ENCODE measurements at regions not wholly inside any gene's neighbourhood (a gene's known extent, or its start where the extent isn't known, plus 50 kb on each side); places are given as distances from the start of the nearest gene placed in this dataset.

DNA sequence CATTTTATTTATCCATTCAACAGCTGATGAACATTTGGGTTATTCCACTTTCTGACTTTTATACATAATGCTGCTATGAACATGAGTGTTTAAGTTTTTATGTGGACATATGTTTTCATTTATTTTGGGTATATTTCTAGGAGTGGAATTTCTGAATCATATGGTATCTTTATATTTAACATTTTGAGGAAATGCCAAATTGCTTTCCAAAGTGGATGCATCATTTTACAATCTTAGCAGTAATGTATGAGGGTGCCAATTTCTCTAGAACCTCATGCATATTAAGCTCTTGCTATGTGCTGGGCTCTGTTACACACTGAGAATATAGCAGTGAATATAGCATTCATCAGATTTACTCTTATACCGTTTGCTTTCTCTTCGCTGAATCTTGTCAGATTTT, 983.7 kb downstream of the STIM2 start:
- H3K4me3 ChIP-seq (ENCODE audit: low read length) = no peak overlapping the region
- H3K79me2 ChIP-seq (ENCODE audit: low read length) = no peaks in the 10 kb centered on the region
- H3K9ac ChIP-seq (ENCODE audit: low read length) = no peak overlapping the region
- no peak overlapping the region for H2AFZ ChIP-seq (ENCODE audit: low read length)
- peaks cover 37% of the 10 kb centered on the region for H3K9me3 ChIP-seq (ENCODE audit: low read length)
- DNase-seq = no peak
- H3K4me1 ChIP-seq (ENCODE audit: low read length) = no peaks in the 10 kb centered on the region
- no peaks in the 10 kb centered on the region for H4K20me1 ChIP-seq (ENCODE audit: insufficient read depth, low read depth, low read length)
- H3K36me3 ChIP-seq (ENCODE audit: insufficient read depth, low read length) = no peaks in the 10 kb centered on the region
- H3K27ac ChIP-seq (ENCODE audit: low read length) = no peak overlapping the region
- H3K4me2 ChIP-seq (ENCODE audit: low read depth, low read length, poor library complexity, severe bottlenecking) = no peak overlapping the region
- no peaks in the 10 kb centered on the region for H3K9me2 ChIP-seq (replicated peaks; ENCODE audit: insufficient read depth, low read length)
- no peaks in the 10 kb centered on the region for H3K27me3 ChIP-seq (ENCODE audit: low read length)

DNA sequence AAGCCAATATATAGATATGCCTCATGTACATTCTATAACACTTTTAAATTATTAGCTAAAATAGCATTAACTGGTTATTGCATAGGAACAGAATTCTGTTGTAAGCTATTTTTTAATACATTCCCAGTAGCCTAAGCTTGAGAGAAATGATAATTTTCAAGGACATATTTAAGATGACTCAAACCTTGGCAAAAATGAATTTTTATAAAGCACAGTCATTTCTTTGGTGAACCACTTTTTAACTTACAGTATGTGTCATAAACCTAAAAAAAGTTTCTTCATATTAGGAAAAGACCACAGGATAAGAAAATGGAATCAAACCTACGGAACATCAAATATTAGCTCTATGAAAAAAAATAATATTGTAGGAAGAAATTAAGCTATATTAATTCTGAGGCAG, 986.3 kb downstream of the STIM2 start:
- Histone ChIP-seq H3K36me3 (ENCODE audit: insufficient read depth, low read length) (no peaks in the 10 kb centered on the region), H3K79me2 (ENCODE audit: low read length) (no peaks in the 10 kb centered on the region), H4K20me1 (ENCODE audit: insufficient read depth, low read depth, low read length) (no peaks in the 10 kb centered on the region), H3K9me2 (replicated peaks; ENCODE audit: insufficient read depth, low read length) (no peaks in the 10 kb centered on the region), H3K4me1 (ENCODE audit: low read length) (no peaks in the 10 kb centered on the region), H3K4me2 (ENCODE audit: low read depth, low read length, poor library complexity, severe bottlenecking) (no peak overlapping the region), H2AFZ (ENCODE audit: low read length) (no peak overlapping the region), H3K27me3 (ENCODE audit: low read length) (no peaks in the 10 kb centered on the region), H3K27ac (ENCODE audit: low read length) (no peak overlapping the region), H3K9ac (ENCODE audit: low read length) (no peak overlapping the region), H3K4me3 (ENCODE audit: low read length) (no peak overlapping the region), H3K9me3 (ENCODE audit: low read length) (peaks cover 38% of the 10 kb centered on the region; the same call in 1 of the 2 replicates)
- no peak for DNase-seq

DNA sequence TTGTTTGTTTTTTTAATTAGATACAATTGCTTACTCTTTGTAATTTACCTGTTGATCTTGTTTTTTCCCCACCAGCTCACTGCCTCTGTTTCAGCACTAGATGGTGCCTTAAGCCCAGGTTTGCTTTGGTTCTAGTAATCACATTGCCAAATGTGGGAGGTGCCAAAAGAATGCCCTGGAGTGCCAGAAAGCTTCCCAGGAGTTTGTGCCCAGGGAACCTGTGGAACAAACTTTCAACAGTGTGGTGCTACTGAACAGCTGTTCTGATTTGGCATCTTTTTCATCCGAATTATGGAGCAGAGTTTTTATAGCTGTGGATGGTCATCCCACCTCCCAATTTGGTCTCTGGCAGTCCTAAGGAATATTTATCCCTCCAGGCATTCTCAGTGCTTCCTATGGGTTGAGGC, 1000.7 kb downstream of the STIM2 start:
- Histone ChIP-seq H4K20me1 (ENCODE audit: insufficient read depth, low read depth, low read length) (no peaks in the 10 kb centered on the region), H3K27ac (ENCODE audit: low read length) (no peak overlapping the region), H3K9me3 (ENCODE audit: low read length) (peaks cover 3% of the 10 kb centered on the region; the same call in 1 of the 2 replicates), H3K36me3 (ENCODE audit: insufficient read depth, low read length) (no peaks in the 10 kb centered on the region), H3K4me3 (ENCODE audit: low read length) (no peak overlapping the region), H3K9me2 (replicated peaks; ENCODE audit: insufficient read depth, low read length) (no peaks in the 10 kb centered on the region; the same call in 1 of the 2 replicates), H3K9ac (ENCODE audit: low read length) (no peak overlapping the region), H3K4me2 (ENCODE audit: low read depth, low read length, poor library complexity, severe bottlenecking) (no peak overlapping the region), H3K4me1 (ENCODE audit: low read length) (no peaks in the 10 kb centered on the region), H2AFZ (ENCODE audit: low read length) (no peak overlapping the region), H3K27me3 (ENCODE audit: low read length) (no peaks in the 10 kb centered on the region), H3K79me2 (ENCODE audit: low read length) (no peaks in the 10 kb centered on the region)
- DNase-seq = no peak

DNA sequence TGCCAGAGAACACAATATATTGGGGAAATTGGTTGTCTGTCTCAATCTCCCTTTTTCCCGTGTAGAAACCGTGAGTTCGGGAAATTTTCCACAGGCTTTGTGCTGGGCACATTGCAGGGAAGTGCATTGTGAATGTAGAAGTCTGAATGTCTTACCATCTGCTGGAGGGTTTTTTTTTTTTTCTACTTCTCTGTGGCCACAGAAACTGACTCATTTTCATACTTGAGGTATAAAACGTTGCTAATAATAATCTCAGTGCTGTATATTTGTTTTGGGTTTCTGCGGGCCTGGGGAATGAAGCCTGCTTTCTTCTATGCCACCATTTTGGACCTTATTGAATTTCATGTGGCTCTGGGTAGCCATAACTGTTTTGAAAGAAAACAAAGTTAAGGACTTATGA, 1001.2 kb downstream of the STIM2 start:
- H3K27me3 ChIP-seq (ENCODE audit: low read length) = no peaks in the 10 kb centered on the region

DNA sequence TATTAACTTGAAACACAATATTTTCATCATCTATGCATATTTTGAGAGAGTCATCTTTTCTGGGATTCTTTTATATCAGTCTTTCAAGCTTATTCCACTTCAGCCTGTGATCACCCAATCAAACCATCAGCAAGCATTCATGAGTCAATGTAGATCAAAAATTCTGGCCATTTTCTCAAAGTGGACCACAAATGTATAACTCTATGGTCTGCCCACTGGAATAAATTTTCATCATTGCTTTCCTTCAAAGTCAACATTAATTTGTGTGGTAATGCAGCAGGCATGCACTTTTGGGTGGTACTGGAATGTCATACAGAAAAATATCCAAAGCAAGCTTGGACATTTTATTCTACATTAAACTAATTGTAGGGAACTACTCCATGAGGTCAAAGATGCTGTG, 1013.0 kb downstream of the STIM2 start:
- Histone ChIP-seq H4K20me1 (ENCODE audit: insufficient read depth, low read depth, low read length) (no peaks in the 10 kb centered on the region), H3K4me3 (ENCODE audit: low read length) (no peak overlapping the region), H3K4me2 (ENCODE audit: low read depth, low read length, poor library complexity, severe bottlenecking) (no peak overlapping the region), H3K36me3 (ENCODE audit: insufficient read depth, low read length) (no peaks in the 10 kb centered on the region), H3K27me3 (ENCODE audit: low read length) (no peaks in the 10 kb centered on the region), H3K9ac (ENCODE audit: low read length) (no peak overlapping the region), H3K9me3 (ENCODE audit: low read length) (peaks cover 7% of the 10 kb centered on the region), H3K27ac (ENCODE audit: low read length) (no peak overlapping the region), H3K4me1 (ENCODE audit: low read length) (no peaks in the 10 kb centered on the region), H3K9me2 (replicated peaks; ENCODE audit: insufficient read depth, low read length) (no peaks in the 10 kb centered on the region), H3K79me2 (ENCODE audit: low read length) (no peaks in the 10 kb centered on the region), H2AFZ (ENCODE audit: low read length) (no peak overlapping the region)
- no peak for DNase-seq

More for the DNA sequence above, 1001.2 kb downstream of the STIM2 start:
- Histone ChIP-seq H4K20me1 (ENCODE audit: insufficient read depth, low read depth, low read length) (no peaks in the 10 kb centered on the region), H3K9me3 (ENCODE audit: low read length) (peaks cover 5% of the 10 kb centered on the region; the same call in 1 of the 2 replicates), H3K4me2 (ENCODE audit: low read depth, low read length, poor library complexity, severe bottlenecking) (no peak overlapping the region), H3K4me3 (ENCODE audit: low read length) (no peak overlapping the region), H3K27ac (ENCODE audit: low read length) (no peak overlapping the region), H3K9ac (ENCODE audit: low read length) (no peak overlapping the region), H3K4me1 (ENCODE audit: low read length) (no peaks in the 10 kb centered on the region), H3K9me2 (replicated peaks; ENCODE audit: insufficient read depth, low read length) (no peaks in the 10 kb centered on the region; the same call in 1 of the 2 replicates), H3K36me3 (ENCODE audit: insufficient read depth, low read length) (no peaks in the 10 kb centered on the region), H2AFZ (ENCODE audit: low read length) (no peak overlapping the region), H3K79me2 (ENCODE audit: low read length) (no peaks in the 10 kb centered on the region)
- no peak for DNase-seq

DNA sequence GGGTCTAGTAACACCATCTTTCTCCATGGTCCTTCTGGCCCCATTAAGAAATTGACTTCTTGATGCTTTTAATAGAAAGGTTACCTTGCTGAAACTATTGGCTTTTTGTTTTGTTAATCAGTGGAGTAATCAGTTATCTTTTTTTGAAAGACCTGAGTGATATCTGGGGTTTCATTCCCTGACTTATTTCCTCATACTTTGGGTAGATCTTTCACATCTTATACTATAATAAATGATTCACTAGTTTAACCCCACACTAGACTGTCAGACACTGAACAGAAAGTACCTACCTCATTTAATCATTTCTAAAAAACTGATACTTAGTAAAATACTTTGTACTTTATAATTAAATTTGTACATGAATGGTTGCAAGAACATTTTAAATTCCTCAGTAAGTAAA, 1021.1 kb downstream of the STIM2 start:
- Histone ChIP-seq H3K9me3 (ENCODE audit: low read length) (peaks cover 7% of the 10 kb centered on the region), H4K20me1 (ENCODE audit: insufficient read depth, low read depth, low read length) (no peaks in the 10 kb centered on the region), H3K79me2 (ENCODE audit: low read length) (no peaks in the 10 kb centered on the region), H3K9me2 (replicated peaks; ENCODE audit: insufficient read depth, low read length) (no peaks in the 10 kb centered on the region), H3K4me3 (ENCODE audit: low read length) (no peak overlapping the region), H3K9ac (ENCODE audit: low read length) (no peak overlapping the region), H3K27ac (ENCODE audit: low read length) (no peak overlapping the region), H3K27me3 (ENCODE audit: low read length) (no peaks in the 10 kb centered on the region), H3K4me2 (ENCODE audit: low read depth, low read length, poor library complexity, severe bottlenecking) (no peak overlapping the region), H2AFZ (ENCODE audit: low read length) (no peak overlapping the region), H3K36me3 (ENCODE audit: insufficient read depth, low read length) (no peaks in the 10 kb centered on the region), H3K4me1 (ENCODE audit: low read length) (no peaks in the 10 kb centered on the region)
- DNase-seq = no peak

DNA sequence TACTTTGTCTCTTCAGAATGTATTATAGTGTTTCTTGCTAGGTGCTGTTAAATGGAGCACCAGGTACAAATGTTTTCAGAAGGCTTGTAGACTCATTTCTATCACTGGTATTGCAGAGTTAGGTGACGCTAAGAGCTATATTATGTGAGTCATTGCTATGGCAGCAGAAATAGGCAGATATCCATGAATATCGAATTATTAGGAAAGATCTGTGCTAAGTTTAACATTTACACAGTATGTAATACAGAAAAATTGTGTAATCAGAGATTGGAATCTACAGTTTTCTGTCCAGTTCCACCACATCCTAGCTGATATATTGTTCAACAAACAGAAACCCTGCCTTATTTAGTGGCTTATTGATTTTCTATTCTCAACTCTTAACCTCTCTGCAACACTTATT, 1025.5 kb downstream of the STIM2 start:
- Histone ChIP-seq H3K79me2 (ENCODE audit: low read length) (no peaks in the 10 kb centered on the region), H3K9ac (ENCODE audit: low read length) (no peak overlapping the region), H3K4me3 (ENCODE audit: low read length) (no peak overlapping the region), H3K36me3 (ENCODE audit: insufficient read depth, low read length) (no peaks in the 10 kb centered on the region), H3K27me3 (ENCODE audit: low read length) (no peaks in the 10 kb centered on the region), H3K4me2 (ENCODE audit: low read depth, low read length, poor library complexity, severe bottlenecking) (no peak overlapping the region), H3K9me3 (ENCODE audit: low read length) (peaks cover 15% of the 10 kb centered on the region), H3K9me2 (replicated peaks; ENCODE audit: insufficient read depth, low read length) (no peaks in the 10 kb centered on the region), H3K27ac (ENCODE audit: low read length) (no peak overlapping the region), H3K4me1 (ENCODE audit: low read length) (no peaks in the 10 kb centered on the region), H2AFZ (ENCODE audit: low read length) (no peak overlapping the region), H4K20me1 (ENCODE audit: insufficient read depth, low read depth, low read length) (no peaks in the 10 kb centered on the region)
- DNase-seq = no peak

DNA sequence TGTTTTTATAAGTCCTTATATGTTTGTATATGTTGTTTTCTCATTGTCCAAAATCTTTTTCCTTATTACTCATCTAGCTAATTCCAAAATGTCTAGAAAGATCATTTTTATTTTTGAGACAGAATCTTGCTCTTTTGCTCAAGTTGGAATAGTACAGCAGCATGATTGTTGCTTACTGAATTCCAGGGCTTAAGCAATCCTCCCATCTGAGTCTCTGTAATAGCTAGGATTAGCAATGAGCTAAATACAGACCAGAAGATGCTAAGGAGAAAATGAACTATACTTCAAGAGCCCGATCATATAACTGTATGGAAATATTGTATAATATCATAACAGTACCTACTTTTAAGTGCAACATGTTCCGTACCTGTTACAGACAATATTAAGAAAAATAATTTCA, 1027.0 kb downstream of the STIM2 start:
- no peaks in the 10 kb centered on the region for H3K36me3 ChIP-seq (ENCODE audit: insufficient read depth, low read length)
- H2AFZ ChIP-seq (ENCODE audit: low read length) = no peak overlapping the region
- no peaks in the 10 kb centered on the region for H3K4me1 ChIP-seq (ENCODE audit: low read length)
- no peak overlapping the region for H3K4me2 ChIP-seq (ENCODE audit: low read depth, low read length, poor library complexity, severe bottlenecking)
- no peak for DNase-seq
- peaks cover 17% of the 10 kb centered on the region for H3K9me3 ChIP-seq (ENCODE audit: low read length)
- no peaks in the 10 kb centered on the region for H3K27me3 ChIP-seq (ENCODE audit: low read length)
- H3K4me3 ChIP-seq (ENCODE audit: low read length) = no peak overlapping the region
- no peak overlapping the region for H3K27ac ChIP-seq (ENCODE audit: low read length)
- no peak overlapping the region for H3K9ac ChIP-seq (ENCODE audit: low read length)
- H4K20me1 ChIP-seq (ENCODE audit: insufficient read depth, low read depth, low read length) = no peaks in the 10 kb centered on the region
- no peaks in the 10 kb centered on the region for H3K79me2 ChIP-seq (ENCODE audit: low read length)
- no peaks in the 10 kb centered on the region for H3K9me2 ChIP-seq (replicated peaks; ENCODE audit: insufficient read depth, low read length)

DNA sequence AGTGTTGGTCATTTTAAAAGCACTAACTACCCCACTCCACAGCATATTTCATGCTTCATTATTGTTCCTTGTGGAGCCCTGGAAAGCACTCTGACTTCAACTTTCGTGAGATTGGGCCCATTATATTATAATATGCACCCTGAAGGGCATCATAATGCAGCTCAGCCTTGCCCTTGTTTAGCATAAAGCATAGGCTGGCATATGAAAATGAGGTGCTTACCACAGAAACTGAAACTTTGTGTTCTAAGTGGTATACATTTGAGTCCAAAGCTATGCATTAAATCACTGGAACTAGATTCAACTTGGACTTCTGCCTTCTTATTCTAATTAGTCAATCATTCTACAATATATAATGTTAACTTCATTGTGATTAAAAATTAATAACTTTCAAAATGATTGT, 1027.9 kb downstream of the STIM2 start:
- H3K36me3 ChIP-seq (ENCODE audit: insufficient read depth, low read length) = no peaks in the 10 kb centered on the region
- H4K20me1 ChIP-seq (ENCODE audit: insufficient read depth, low read depth, low read length) = no peaks in the 10 kb centered on the region
- no peaks in the 10 kb centered on the region for H3K9me2 ChIP-seq (replicated peaks; ENCODE audit: insufficient read depth, low read length)
- no peak overlapping the region for H2AFZ ChIP-seq (ENCODE audit: low read length)
- no peak overlapping the region for H3K4me2 ChIP-seq (ENCODE audit: low read depth, low read length, poor library complexity, severe bottlenecking)
- peaks cover 17% of the 10 kb centered on the region for H3K9me3 ChIP-seq (ENCODE audit: low read length)
- H3K27me3 ChIP-seq (ENCODE audit: low read length) = no peaks in the 10 kb centered on the region
- H3K4me1 ChIP-seq (ENCODE audit: low read length) = no peaks in the 10 kb centered on the region
- H3K27ac ChIP-seq (ENCODE audit: low read length) = no peak overlapping the region
- no peak for DNase-seq
- H3K4me3 ChIP-seq (ENCODE audit: low read length) = no peak overlapping the region
- no peaks in the 10 kb centered on the region for H3K79me2 ChIP-seq (ENCODE audit: low read length)
- no peak overlapping the region for H3K9ac ChIP-seq (ENCODE audit: low read length)

Measured in Karpas-422 (cell line).